SU-DHL-6 (cell line): ENCODE measurements at regions not wholly inside any gene's neighbourhood (a gene's known extent, or its start where the extent isn't known, plus 50 kb on each side); places are given as distances from the start of the nearest gene placed in this dataset.

ENCODE experiments used
- CTCF ChIP-seq: fragments of 200-600 bp; sonication (generic); IDR thresholded peaks from one replicate; pipeline ENCODE4 v1.5.1; 2017; ENCODE audit warnings: antibody characterized with exemption, mild to moderate bottlenecking, low read length, moderate library complexity; ENCODE audit not compliant: insufficient read depth, poor library complexity, severe bottlenecking
- EZH2phosphoT487 ChIP-seq: fragments of 200-600 bp; sonication (generic), shearing (Covaris generic); conservative IDR thresholded peaks from 2 replicates; pipeline ENCODE4 v1.6.1; 2018; ENCODE audit warnings: mild to moderate bottlenecking, antibody characterized with exemption, low read length, moderate library complexity, mixed read lengths

- TF ChIP-seq EZH2phosphoT487 (no peak), CTCF (no peak)
Observed at GRCh38 chr6:155813548-155813947, 357.9 kb upstream of the NOX3 start.
